ENCODE measurements at regions not wholly inside any gene's neighbourhood (a gene's known extent, or its start where the extent isn't known, plus 50 kb on each side); places are given as distances from the start of the nearest gene placed in this dataset.
A peak's percentile ranks its signal among the peaks of the same experiment; 100 is the strongest.

- no peak overlapping the region for H3K4me3 ChIP-seq (ENCODE audit: low read length)
- H3K36me3 ChIP-seq (ENCODE audit: insufficient read depth, low read length) = no peaks in the 10 kb centered on the region
- H3K9ac ChIP-seq (ENCODE audit: low read length) = no peak overlapping the region
- H4K20me1 ChIP-seq (ENCODE audit: insufficient read depth, low read depth, low read length) = no peaks in the 10 kb centered on the region
- H3K27ac ChIP-seq (ENCODE audit: low read length) = no peak overlapping the region
- peak; percentile 46 for DNase-seq
- no peak overlapping the region for H2AFZ ChIP-seq (ENCODE audit: low read length)
- no peaks in the 10 kb centered on the region for H3K9me3 ChIP-seq (ENCODE audit: low read length)
- H3K79me2 ChIP-seq (ENCODE audit: low read length) = no peaks in the 10 kb centered on the region
- H3K27me3 ChIP-seq (ENCODE audit: low read length) = no peaks in the 10 kb centered on the region
- H3K4me1 ChIP-seq (ENCODE audit: low read length) = peaks cover 9% of the 10 kb centered on the region
- no peaks in the 10 kb centered on the region for H3K9me2 ChIP-seq (replicated peaks; ENCODE audit: insufficient read depth, low read length)
- no peak overlapping the region for H3K4me2 ChIP-seq (ENCODE audit: low read depth, low read length, poor library complexity, severe bottlenecking)
These were observed 235.3 kb downstream of the SYK start for GRCh38 chr9:91036826-91037510.

GRCh38 chr9:91037511-91038482, 236.2 kb downstream of the SYK start:
- Histone ChIP-seq H3K9ac (ENCODE audit: low read length) (no peak overlapping the region), H2AFZ (ENCODE audit: low read length) (no peak overlapping the region), H3K27ac (ENCODE audit: low read length) (no peak overlapping the region), H3K4me2 (ENCODE audit: low read depth, low read length, poor library complexity, severe bottlenecking) (no peak overlapping the region), H3K9me3 (ENCODE audit: low read length) (no peaks in the 10 kb centered on the region), H3K4me1 (ENCODE audit: low read length) (peaks cover 9% of the 10 kb centered on the region), H3K9me2 (replicated peaks; ENCODE audit: insufficient read depth, low read length) (no peaks in the 10 kb centered on the region), H3K36me3 (ENCODE audit: insufficient read depth, low read length) (no peaks in the 10 kb centered on the region), H3K27me3 (ENCODE audit: low read length) (no peaks in the 10 kb centered on the region), H3K4me3 (ENCODE audit: low read length) (no peak overlapping the region), H3K79me2 (ENCODE audit: low read length) (no peaks in the 10 kb centered on the region), H4K20me1 (ENCODE audit: insufficient read depth, low read depth, low read length) (no peaks in the 10 kb centered on the region)
- no peak for DNase-seq

GRCh38 chr9:91038483-91039124, 237.0 kb downstream of the SYK start:
- H3K9ac ChIP-seq (ENCODE audit: low read length) = no peak overlapping the region
- H3K27ac ChIP-seq (ENCODE audit: low read length) = no peak overlapping the region

GRCh38 chr9:91039125-91039834, 237.7 kb downstream of the SYK start:
- H2AFZ ChIP-seq (ENCODE audit: low read length) = no peak overlapping the region
- peaks cover 9% of the 10 kb centered on the region for H3K4me1 ChIP-seq (ENCODE audit: low read length)
- no peaks in the 10 kb centered on the region for H3K27me3 ChIP-seq (ENCODE audit: low read length)
- no peaks in the 10 kb centered on the region for H4K20me1 ChIP-seq (ENCODE audit: insufficient read depth, low read depth, low read length)
- no peak overlapping the region for H3K9ac ChIP-seq (ENCODE audit: low read length)
- H3K36me3 ChIP-seq (ENCODE audit: insufficient read depth, low read length) = no peaks in the 10 kb centered on the region
- H3K27ac ChIP-seq (ENCODE audit: low read length) = no peak overlapping the region
- H3K9me3 ChIP-seq (ENCODE audit: low read length) = no peaks in the 10 kb centered on the region
- H3K4me2 ChIP-seq (ENCODE audit: low read depth, low read length, poor library complexity, severe bottlenecking) = no peak overlapping the region
- no peaks in the 10 kb centered on the region for H3K79me2 ChIP-seq (ENCODE audit: low read length)
- no peak overlapping the region for H3K4me3 ChIP-seq (ENCODE audit: low read length)
- no peak for DNase-seq
- H3K9me2 ChIP-seq (replicated peaks; ENCODE audit: insufficient read depth, low read length) = no peaks in the 10 kb centered on the region

More at GRCh38 chr9:91038483-91039124, 237.0 kb downstream of the SYK start:
- Histone ChIP-seq H3K36me3 (ENCODE audit: insufficient read depth, low read length) (no peaks in the 10 kb centered on the region), H3K4me2 (ENCODE audit: low read depth, low read length, poor library complexity, severe bottlenecking) (no peak overlapping the region), H3K4me1 (ENCODE audit: low read length) (peaks cover 9% of the 10 kb centered on the region), H3K9me2 (replicated peaks; ENCODE audit: insufficient read depth, low read length) (no peaks in the 10 kb centered on the region), H3K79me2 (ENCODE audit: low read length) (no peaks in the 10 kb centered on the region), H3K9me3 (ENCODE audit: low read length) (no peaks in the 10 kb centered on the region), H2AFZ (ENCODE audit: low read length) (no peak overlapping the region), H3K4me3 (ENCODE audit: low read length) (no peak overlapping the region), H3K27me3 (ENCODE audit: low read length) (no peaks in the 10 kb centered on the region), H4K20me1 (ENCODE audit: insufficient read depth, low read depth, low read length) (no peaks in the 10 kb centered on the region)
- DNase-seq = no peak

- Histone ChIP-seq H3K79me2 (ENCODE audit: low read length) (no peaks in the 10 kb centered on the region), H3K9ac (ENCODE audit: low read length) (no peak overlapping the region), H3K36me3 (ENCODE audit: insufficient read depth, low read length) (no peaks in the 10 kb centered on the region), H3K9me2 (replicated peaks; ENCODE audit: insufficient read depth, low read length) (no peaks in the 10 kb centered on the region), H4K20me1 (ENCODE audit: insufficient read depth, low read depth, low read length) (no peaks in the 10 kb centered on the region), H3K4me1 (ENCODE audit: low read length) (peaks cover 9% of the 10 kb centered on the region), H3K4me2 (ENCODE audit: low read depth, low read length, poor library complexity, severe bottlenecking) (no peak overlapping the region), H3K27me3 (ENCODE audit: low read length) (no peaks in the 10 kb centered on the region), H3K9me3 (ENCODE audit: low read length) (no peaks in the 10 kb centered on the region), H2AFZ (ENCODE audit: low read length) (no peak overlapping the region), H3K27ac (ENCODE audit: low read length) (no peak overlapping the region), H3K4me3 (ENCODE audit: low read length) (no peak overlapping the region)
- DNase-seq = no peak
These were observed 238.2 kb downstream of the SYK start for GRCh38 chr9:91039835-91040140.

GRCh38 chr9:91040371-91041215, 239.0 kb downstream of the SYK start:
- H3K4me3 ChIP-seq (ENCODE audit: low read length) = no peak overlapping the region

GRCh38 chr9:91042024-91042423, 240.4 kb downstream of the SYK start:
- H3K9ac ChIP-seq (ENCODE audit: low read length) = no peak overlapping the region
- H3K4me3 ChIP-seq (ENCODE audit: low read length) = no peak overlapping the region
- no peak overlapping the region for H3K4me2 ChIP-seq (ENCODE audit: low read depth, low read length, poor library complexity, severe bottlenecking)
- H3K4me1 ChIP-seq (ENCODE audit: low read length) = no peaks in the 10 kb centered on the region
- no peak overlapping the region for H2AFZ ChIP-seq (ENCODE audit: low read length)
- no peaks in the 10 kb centered on the region for H4K20me1 ChIP-seq (ENCODE audit: insufficient read depth, low read depth, low read length)
- H3K27ac ChIP-seq (ENCODE audit: low read length) = no peak overlapping the region
- H3K27me3 ChIP-seq (ENCODE audit: low read length) = no peaks in the 10 kb centered on the region
- no peaks in the 10 kb centered on the region for H3K36me3 ChIP-seq (ENCODE audit: insufficient read depth, low read length)
- H3K9me2 ChIP-seq (replicated peaks; ENCODE audit: insufficient read depth, low read length) = no peaks in the 10 kb centered on the region
- H3K9me3 ChIP-seq (ENCODE audit: low read length) = no peaks in the 10 kb centered on the region
- no peaks in the 10 kb centered on the region for H3K79me2 ChIP-seq (ENCODE audit: low read length)
- DNase-seq = no peak

More at GRCh38 chr9:91040371-91041215, 239.0 kb downstream of the SYK start:
- no peak overlapping the region for H3K4me2 ChIP-seq (ENCODE audit: low read depth, low read length, poor library complexity, severe bottlenecking)
- H3K9ac ChIP-seq (ENCODE audit: low read length) = no peak overlapping the region
- H3K9me2 ChIP-seq (replicated peaks; ENCODE audit: insufficient read depth, low read length) = no peaks in the 10 kb centered on the region
- H3K79me2 ChIP-seq (ENCODE audit: low read length) = no peaks in the 10 kb centered on the region
- no peak for DNase-seq
- no peaks in the 10 kb centered on the region for H3K36me3 ChIP-seq (ENCODE audit: insufficient read depth, low read length)
- no peaks in the 10 kb centered on the region for H4K20me1 ChIP-seq (ENCODE audit: insufficient read depth, low read depth, low read length)
- H3K27me3 ChIP-seq (ENCODE audit: low read length) = no peaks in the 10 kb centered on the region
- no peak overlapping the region for H3K27ac ChIP-seq (ENCODE audit: low read length)
- no peak overlapping the region for H2AFZ ChIP-seq (ENCODE audit: low read length)
- H3K9me3 ChIP-seq (ENCODE audit: low read length) = no peaks in the 10 kb centered on the region
- peaks cover 3% of the 10 kb centered on the region for H3K4me1 ChIP-seq (ENCODE audit: low read length)

Measured in Karpas-422 (cell line).